Sigmoid colon (tissue), 6 donors: ENCODE measurements at regions not wholly inside any gene's neighbourhood (a gene's known extent, or its start where the extent isn't known, plus 50 kb on each side); places are given as distances from the start of the nearest gene placed in this dataset.

Source experiments
- DNase-seq: peaks from one replicate; pipeline ENCODE4 v3.0.0-alpha.2; 2019
- H3K27ac ChIP-seq, 4 donors: fragments of 200-600 bp; sonication (generic); one replicate each; pipeline ENCODE4 v1.5.1; 2016 to 2019; ENCODE audit warnings: mild to moderate bottlenecking in 1 of 4
- H3K27me3 ChIP-seq, 3 donors: fragments of 200-600 bp; sonication (generic); one replicate each; pipeline ENCODE4 v1.5.1; 2019; ENCODE audit warnings: mild to moderate bottlenecking in 1 of 3
- H3K36me3 ChIP-seq, 4 donors: fragments of 200-600 bp; sonication (generic); one replicate each; pipeline ENCODE4 v1.5.1; 2016 to 2019
- H3K4me1 ChIP-seq, 4 donors: fragments of 200-600 bp; sonication (generic); one replicate each; pipeline ENCODE4 v1.5.1; 2017 to 2019
- H3K4me3 ChIP-seq, 4 donors: fragments of 200-600 bp; sonication (generic); one replicate each; pipeline ENCODE4 v1.5.1; 2017 to 2019; ENCODE audit warnings: mild to moderate bottlenecking in 2 of 4, moderate library complexity in 1 of 4
- H3K9me3 ChIP-seq, 4 donors: fragments of 200-600 bp in 3 of 4; sonication (generic) in 3 of 4; one replicate each; pipeline versions ENCODE4 v1.5.1 to v1.6.1; 2013 to 2019
- EP300 ChIP-seq, 4 donors: sonication (generic); formaldehyde crosslinking; IDR thresholded peaks; one replicate each; pipeline ENCODE4 v1.6.1; 2017; ENCODE audit warnings: antibody characterized with exemption in 4 of 4
- POLR2A ChIP-seq, 2 donors: fragments of 450-650 bp; IDR thresholded peaks; one replicate each; pipeline ENCODE4 v1.6.1; 2016; ENCODE audit warnings: antibody characterized with exemption in 2 of 2, mild to moderate bottlenecking in 2 of 2, moderate library complexity in 2 of 2
- POLR2AphosphoS5 ChIP-seq, 4 donors: sonication (generic); formaldehyde crosslinking; IDR thresholded peaks; one replicate each; pipeline ENCODE4 v1.6.1; 2017; ENCODE audit warnings: antibody characterized with exemption in 4 of 4
- WGBS, 2 donors: extraction: QIAGEN DNeasy Blood & Tissue Kit; methylation state at CpG; one replicate each; pipeline ENCODE4 v1.1.7; 2013; 5-methylcytosine and 5-hydroxymethylcytosine counted together
- intact Hi-C: fragments of 100-400 bp; cut with DNase I; formaldehyde crosslinking; loops from one replicate; pipeline ENCODE4 v1.15.1; 2023
- TF ChIP-seq, protein P1 (sequence below), 4 experiments: fragments of 450-650 bp in 3 of 4; fragments of 200-600 bp in 1 of 4; IDR thresholded peaks; one replicate each; pipeline ENCODE4 v1.5.1; 2016 to 2019; ENCODE audit warnings: antibody characterized with exemption in 4 of 4, mild to moderate bottlenecking in 3 of 4, moderate library complexity in 2 of 4
- donor health status: healthy with polysubstance abuse.
- donor health status: healthy.

DNA sequence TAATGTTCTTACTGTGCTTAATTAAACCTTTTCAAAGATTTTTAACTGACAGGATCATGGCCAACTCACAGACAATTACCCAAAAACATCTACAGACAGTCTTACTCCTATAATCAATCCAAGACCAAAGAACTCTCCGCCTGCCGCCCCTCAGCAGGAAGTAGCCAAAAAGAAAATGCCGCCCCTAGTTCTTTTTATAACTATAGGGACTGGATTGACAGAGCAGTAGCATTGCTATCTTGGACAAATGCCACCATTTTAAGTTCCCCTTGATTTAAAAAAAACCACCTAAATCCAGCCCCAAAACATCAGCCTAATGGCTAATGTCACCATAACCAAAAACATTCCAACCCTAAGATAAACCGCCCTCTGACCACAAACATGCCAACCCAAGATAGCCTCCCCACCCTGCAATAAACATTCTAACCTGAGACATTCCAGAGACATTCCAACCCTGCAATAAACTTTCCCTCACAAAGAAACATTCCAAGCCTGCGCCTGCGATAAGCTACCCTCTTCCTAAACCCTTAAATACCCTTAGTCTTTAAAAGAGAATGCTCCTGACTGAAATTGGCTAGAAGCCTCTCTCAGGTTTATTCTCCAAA, 77.0 kb downstream of the COQ2 start:
- no peak overlapping the region for H3K27ac ChIP-seq
- no peak overlapping the region for H3K4me3 ChIP-seq
- WGBS, 2 donors = 24 to 59% methylated on average over 6 of the region's 6 CpGs
- intact Hi-C loops = no loop called here
- no peaks in the 10 kb centered on the region for H3K27me3 ChIP-seq
- TF ChIP-seq, protein P1, sequence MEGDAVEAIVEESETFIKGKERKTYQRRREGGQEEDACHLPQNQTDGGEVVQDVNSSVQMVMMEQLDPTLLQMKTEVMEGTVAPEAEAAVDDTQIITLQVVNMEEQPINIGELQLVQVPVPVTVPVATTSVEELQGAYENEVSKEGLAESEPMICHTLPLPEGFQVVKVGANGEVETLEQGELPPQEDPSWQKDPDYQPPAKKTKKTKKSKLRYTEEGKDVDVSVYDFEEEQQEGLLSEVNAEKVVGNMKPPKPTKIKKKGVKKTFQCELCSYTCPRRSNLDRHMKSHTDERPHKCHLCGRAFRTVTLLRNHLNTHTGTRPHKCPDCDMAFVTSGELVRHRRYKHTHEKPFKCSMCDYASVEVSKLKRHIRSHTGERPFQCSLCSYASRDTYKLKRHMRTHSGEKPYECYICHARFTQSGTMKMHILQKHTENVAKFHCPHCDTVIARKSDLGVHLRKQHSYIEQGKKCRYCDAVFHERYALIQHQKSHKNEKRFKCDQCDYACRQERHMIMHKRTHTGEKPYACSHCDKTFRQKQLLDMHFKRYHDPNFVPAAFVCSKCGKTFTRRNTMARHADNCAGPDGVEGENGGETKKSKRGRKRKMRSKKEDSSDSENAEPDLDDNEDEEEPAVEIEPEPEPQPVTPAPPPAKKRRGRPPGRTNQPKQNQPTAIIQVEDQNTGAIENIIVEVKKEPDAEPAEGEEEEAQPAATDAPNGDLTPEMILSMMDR (IDR thresholded peaks at IDR 0.05) = no peak
- TF ChIP-seq POLR2AphosphoS5 (IDR thresholded peaks at IDR 0.05) = no peak
- DNase-seq = no peak
- H3K4me1 ChIP-seq = peaks cover 0 to 5% (median 0%) of the 10 kb centered on the region in 4 donors
- H3K36me3 ChIP-seq = no peaks in the 10 kb centered on the region
- peaks cover 0 to 5% (median 0%) of the 10 kb centered on the region in 4 donors for H3K9me3 ChIP-seq

DNA sequence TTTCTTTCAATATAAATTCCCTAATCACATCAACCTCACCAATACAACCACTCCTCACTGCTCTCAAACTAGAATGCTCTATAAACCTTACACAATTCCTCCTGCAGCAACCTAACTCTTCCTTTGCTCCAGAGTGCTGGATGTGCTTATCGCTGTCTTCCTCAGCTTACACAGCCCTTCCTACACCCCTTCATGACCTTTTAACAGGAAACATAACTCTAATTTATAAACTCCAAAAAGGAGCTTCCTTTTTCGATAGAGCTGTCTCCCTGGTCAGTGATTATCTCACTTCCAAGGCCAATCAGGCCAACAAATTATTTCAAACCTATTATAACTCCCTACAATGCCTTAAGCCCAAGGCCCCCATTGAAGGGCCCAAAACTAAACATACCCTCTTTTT, 78.8 kb downstream of the COQ2 start:
- Histone ChIP-seq H3K27ac (no peak overlapping the region), H3K36me3 (no peaks in the 10 kb centered on the region), H3K4me3 (no peak overlapping the region), H3K9me3 (peaks cover 0 to 5% (median 0%) of the 10 kb centered on the region in 4 donors), H3K27me3 (no peaks in the 10 kb centered on the region), H3K4me1 (peaks cover 0 to 5% (median 0%) of the 10 kb centered on the region in 4 donors)
- TF ChIP-seq, protein P1 (IDR thresholded peaks at IDR 0.05) = no peak
- TF ChIP-seq EP300 (IDR thresholded peaks at IDR 0.05) = no peak
- TF ChIP-seq POLR2A (IDR thresholded peaks at IDR 0.05) = no peak
- no peak for TF ChIP-seq POLR2AphosphoS5 (IDR thresholded peaks at IDR 0.05)
- WGBS, 2 donors = 39 to 42% methylated on average over 2 of the region's 2 CpGs
- DNase-seq = no peak
- intact Hi-C loops = no loop called here

DNA sequence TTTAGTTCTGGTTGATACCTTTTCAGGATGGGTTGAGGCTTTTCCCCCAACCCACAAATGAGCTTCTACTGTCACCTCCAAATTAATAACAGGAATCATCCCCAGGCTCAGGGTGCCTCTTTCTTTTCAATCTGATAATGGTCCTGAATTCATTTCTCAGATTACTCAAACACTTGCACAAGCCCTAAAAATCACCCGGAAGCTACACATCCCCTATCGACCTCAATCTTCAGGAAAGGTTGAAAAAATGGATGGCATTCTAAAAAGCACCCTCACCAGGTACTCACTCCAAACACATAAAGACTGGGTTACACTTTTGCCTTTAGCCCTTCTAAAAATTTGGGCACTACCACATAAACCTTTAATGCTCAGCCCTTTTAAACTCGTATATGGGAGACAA, 79.9 kb downstream of the COQ2 start:
- intact Hi-C loops = no loop called here

DNA sequence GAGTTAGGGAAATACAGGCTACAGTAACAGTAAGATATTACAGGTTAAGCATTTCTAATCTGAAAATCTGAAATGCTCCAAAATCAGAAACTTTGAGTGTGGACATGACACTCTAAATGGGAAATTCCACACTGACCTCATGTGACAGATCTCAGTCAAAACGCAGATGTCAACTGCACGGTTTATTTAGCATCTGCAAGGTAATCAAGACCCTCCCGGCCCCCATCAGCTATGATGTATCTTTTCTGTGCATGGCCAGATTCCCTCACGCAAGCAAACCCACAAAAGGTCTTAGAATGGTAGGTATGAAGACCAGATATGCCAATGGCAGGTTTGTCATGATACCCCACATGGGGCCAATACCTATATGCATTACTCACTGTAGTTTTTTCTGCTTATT, 82.8 kb downstream of the COQ2 start:
- Histone ChIP-seq H3K4me3 (no peak overlapping the region), H3K27me3 (no peaks in the 10 kb centered on the region), H3K36me3 (no peaks in the 10 kb centered on the region), H3K9me3 (no peaks in the 10 kb centered on the region), H3K4me1 (no peaks in the 10 kb centered on the region), H3K27ac (no peak overlapping the region)
- TF ChIP-seq POLR2AphosphoS5 (IDR thresholded peaks at IDR 0.05) (no peak), EP300 (IDR thresholded peaks at IDR 0.05) (no peak), POLR2A (IDR thresholded peaks at IDR 0.05) (no peak)
- TF ChIP-seq, protein P1 (IDR thresholded peaks at IDR 0.05) = no peak
- 93 to 95% methylated on average over 4 of the region's 4 CpGs for whole genome bisulfite sequencing, 2 donors
- intact Hi-C loops = no loop called here
- no peak for DNase-seq

More for the DNA sequence above, 79.9 kb downstream of the COQ2 start:
- peaks cover 0 to 5% (median 0%) of the 10 kb centered on the region in 4 donors for H3K9me3 ChIP-seq
- no peak overlapping the region for H3K27ac ChIP-seq
- H3K27me3 ChIP-seq = no peaks in the 10 kb centered on the region
- peaks cover 0 to 5% (median 0%) of the 10 kb centered on the region in 4 donors for H3K4me1 ChIP-seq
- no peak overlapping the region for H3K4me3 ChIP-seq
- no peaks in the 10 kb centered on the region for H3K36me3 ChIP-seq
- TF ChIP-seq, protein P1 (IDR thresholded peaks at IDR 0.05) = no peak
- TF ChIP-seq POLR2A (IDR thresholded peaks at IDR 0.05) = no peak
- TF ChIP-seq POLR2AphosphoS5 (IDR thresholded peaks at IDR 0.05) = no peak
- no peak for TF ChIP-seq EP300 (IDR thresholded peaks at IDR 0.05)
- no peak for DNase-seq
- 30 to 58% methylated on average over 3 of the region's 3 CpGs for WGBS, 2 donors
